AG10803 (cell line): ENCODE measurements at regions not wholly inside any gene's neighbourhood (a gene's known extent, or its start where the extent isn't known, plus 50 kb on each side); places are given as distances from the start of the nearest gene placed in this dataset.
"Not testable (repeated sequence)": the region's sequence is repeated elsewhere in the genome, so short reads cannot be mapped to it uniquely, and the experiment has no call there.

Source experiments
- DNase-seq: peaks from one replicate; pipeline ENCODE4 v3.0.0; 2010; ENCODE audit warnings: low read depth
- H3K4me3 ChIP-seq: 2 replicates; pipeline ENCODE4 v1.5.1; 2011; ENCODE audit warnings: mild to moderate bottlenecking, low read length, control low read depth
- TF ChIP-seq, protein P1 (sequence below): conservative IDR thresholded peaks from 2 replicates; pipeline ENCODE4 v1.5.1; 2011; ENCODE audit warnings: mild to moderate bottlenecking, low read length, control low read depth, inconsistent platforms

DNA sequence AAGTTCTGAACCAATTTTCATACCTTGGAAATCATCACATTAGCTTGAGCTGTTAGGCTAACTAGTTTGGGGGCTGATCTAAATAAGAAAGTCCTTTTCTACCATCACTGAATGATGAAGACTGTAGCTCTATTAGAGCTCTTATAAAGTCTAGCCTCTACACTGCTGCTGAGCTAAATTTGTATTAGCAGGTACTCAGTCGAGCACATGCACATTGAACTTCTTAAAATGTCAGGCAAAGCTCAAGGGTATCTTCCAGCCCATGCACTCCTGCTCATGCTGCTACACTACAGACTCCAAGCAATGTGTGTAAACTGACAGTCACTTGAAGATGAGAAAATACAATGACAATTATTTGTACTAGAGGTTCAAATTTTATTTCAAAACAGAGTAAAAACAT lies 158.8 kb upstream of the TMEM229A start:
- no peak for DNase-seq
- H3K4me3 ChIP-seq = no peak overlapping the region
- TF ChIP-seq, protein P1, sequence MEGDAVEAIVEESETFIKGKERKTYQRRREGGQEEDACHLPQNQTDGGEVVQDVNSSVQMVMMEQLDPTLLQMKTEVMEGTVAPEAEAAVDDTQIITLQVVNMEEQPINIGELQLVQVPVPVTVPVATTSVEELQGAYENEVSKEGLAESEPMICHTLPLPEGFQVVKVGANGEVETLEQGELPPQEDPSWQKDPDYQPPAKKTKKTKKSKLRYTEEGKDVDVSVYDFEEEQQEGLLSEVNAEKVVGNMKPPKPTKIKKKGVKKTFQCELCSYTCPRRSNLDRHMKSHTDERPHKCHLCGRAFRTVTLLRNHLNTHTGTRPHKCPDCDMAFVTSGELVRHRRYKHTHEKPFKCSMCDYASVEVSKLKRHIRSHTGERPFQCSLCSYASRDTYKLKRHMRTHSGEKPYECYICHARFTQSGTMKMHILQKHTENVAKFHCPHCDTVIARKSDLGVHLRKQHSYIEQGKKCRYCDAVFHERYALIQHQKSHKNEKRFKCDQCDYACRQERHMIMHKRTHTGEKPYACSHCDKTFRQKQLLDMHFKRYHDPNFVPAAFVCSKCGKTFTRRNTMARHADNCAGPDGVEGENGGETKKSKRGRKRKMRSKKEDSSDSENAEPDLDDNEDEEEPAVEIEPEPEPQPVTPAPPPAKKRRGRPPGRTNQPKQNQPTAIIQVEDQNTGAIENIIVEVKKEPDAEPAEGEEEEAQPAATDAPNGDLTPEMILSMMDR = no peak

DNA sequence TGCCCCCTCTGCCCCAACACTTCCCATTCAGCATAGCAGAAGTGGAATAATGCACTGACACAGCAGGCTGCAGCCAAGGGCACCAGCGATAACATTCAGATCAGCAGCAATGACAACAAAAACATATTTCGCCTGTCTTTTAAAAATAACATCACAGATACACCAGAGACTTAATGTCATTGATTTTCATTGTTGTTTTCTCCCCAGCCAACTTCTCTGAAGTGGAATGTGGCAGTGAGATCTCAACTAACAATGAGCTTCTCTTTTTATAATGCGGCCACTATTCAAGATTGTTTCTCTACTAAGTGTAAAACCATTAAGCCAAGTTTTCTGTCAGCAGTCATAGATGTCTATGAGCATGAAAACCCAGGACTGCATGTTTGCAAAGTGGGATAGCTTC lies 158.2 kb upstream of the TMEM229A start:
- H3K4me3 ChIP-seq = no peak overlapping the region
- no peak for DNase-seq
- TF ChIP-seq, protein P1 = no peak

DNA sequence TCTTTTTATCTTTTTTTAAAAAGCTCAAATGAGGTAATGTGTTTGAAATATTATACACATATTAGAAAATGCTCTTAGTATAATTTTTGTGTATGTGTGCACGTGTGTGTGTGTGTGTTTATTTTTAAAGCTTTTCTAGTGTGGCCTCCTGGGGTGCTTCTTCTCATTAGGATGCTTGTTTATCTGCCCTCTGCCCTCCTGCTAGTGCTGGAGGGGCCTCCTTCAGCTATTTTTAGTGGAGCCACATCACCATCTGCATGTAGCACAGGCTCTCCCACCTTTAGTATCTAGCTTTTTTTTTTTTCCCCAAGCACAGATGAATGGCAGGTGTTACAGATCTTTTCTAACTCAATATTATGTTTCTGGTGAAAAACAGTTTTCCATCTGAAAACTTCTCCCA lies 155.7 kb upstream of the TMEM229A start:
- TF ChIP-seq, protein P1 = no peak
- no peak for DNase-seq
- no peak overlapping the region for H3K4me3 ChIP-seq

DNA sequence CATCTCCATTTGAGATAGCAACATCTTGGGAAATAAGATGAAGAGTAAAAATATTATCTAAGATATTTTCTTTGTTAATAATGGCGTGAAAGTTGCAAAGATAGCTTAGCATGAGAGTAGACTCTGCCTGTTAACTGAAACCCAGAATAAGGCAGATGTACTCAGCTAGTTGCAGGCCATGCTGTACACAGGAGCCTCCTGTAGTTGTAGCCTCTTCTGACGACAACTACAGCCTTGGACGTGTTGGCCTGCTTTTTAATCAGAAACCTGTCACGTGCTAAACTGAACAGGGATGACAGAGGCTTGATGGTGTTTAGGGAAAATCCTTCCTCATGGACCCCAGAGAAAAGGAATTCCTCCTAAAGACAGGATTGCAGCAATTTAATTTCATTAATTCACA lies 155.1 kb upstream of the TMEM229A start:
- no peak for DNase-seq
- H3K4me3 ChIP-seq = no peak overlapping the region
- TF ChIP-seq, protein P1 = no peak

DNA sequence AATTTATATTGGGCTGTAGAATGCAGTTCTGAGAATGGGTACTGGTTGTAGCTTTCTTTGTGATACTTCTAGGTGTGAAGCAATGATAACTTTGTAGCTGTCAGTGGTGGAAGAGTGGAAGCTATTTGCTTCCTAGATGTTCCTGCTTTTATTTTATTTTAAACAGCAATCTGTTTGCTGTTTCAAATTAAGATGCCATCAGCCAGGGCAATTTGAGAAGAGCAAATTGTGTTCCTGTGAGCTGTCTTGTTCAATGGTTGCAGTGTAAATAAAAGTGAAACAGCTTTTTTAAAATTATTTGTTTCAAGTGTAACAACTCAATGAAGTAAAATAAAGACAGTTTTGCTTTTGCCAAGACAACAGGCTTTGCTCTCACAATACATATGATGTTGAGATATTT lies 150.8 kb upstream of the TMEM229A start:
- H3K4me3 ChIP-seq = no peak overlapping the region
- no peak for DNase-seq
- TF ChIP-seq, protein P1 = no peak

DNA sequence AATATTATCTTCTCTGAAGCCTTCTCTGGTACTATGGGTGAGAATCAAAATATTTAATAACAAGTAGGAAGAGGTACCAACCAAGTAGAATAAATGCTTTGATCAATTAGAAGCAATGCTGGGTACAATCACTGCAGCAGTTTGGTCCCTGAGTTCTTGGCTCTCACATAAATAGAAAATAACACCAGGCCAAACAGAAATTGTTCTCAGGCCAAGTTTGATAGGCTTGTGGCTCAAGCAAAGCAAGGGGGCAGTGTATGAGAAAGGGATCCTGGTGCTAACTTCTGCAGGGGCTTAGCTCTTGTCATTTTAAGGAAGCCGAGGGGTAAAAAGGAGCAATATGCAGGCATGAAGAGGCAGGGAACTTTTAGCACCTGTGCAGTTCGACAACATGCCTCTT lies 146.8 kb upstream of the TMEM229A start:
- TF ChIP-seq, protein P1 = no peak
- no peak for DNase-seq
- no peak overlapping the region for H3K4me3 ChIP-seq

DNA sequence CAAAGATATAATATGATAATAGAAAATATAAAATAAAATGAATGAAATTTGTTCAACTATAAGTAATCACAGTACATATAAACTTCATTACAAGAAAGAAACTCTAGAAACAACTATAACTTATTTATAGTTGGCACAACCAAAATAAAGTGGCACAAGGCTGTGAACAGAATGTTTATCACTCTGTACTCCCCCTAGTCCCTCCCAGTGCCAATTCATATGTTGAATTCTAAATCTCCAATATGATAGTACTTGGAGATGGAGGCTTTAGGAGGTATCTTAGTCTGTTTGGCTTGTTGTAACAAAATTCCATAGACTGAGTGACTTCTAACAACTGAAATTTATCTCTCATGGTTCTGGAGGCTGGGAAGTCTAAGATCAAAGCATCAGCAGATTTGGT lies 145.0 kb upstream of the TMEM229A start:
- no peak for DNase-seq

DNA sequence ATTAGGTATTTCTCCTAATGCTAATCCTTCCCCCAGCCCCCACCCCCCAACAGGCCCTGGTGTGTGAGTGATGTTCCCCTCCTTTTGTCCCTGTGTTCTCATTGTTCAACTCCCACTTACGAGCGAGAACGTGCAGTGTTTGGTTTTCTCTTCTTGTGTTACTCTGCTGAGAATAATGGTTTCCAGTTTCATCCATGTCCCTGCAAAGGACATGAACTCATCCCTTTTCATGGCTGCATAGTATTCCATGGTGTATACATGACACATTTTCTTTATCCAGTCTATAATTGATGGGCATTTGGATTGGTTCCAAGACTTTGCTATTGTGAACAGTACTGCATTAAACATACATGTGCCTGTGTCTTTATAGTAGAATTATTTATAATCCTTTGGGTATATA lies 138.9 kb upstream of the TMEM229A start:
- not testable (repeated sequence) for DNase-seq, H3K4me3 ChIP-seq

More for the DNA sequence above, 145.0 kb upstream of the TMEM229A start:
- H3K4me3 ChIP-seq = no peak overlapping the region
- TF ChIP-seq, protein P1 = no peak
